GM12878 (cell line): ENCODE measurements at regions not wholly inside any gene's neighbourhood (a gene's known extent, or its start where the extent isn't known, plus 50 kb on each side); places are given as distances from the start of the nearest gene placed in this dataset.

Experiments
- ATAC-seq: fragments of 200-7000 bp; cut with Tn5 transposase; 3 replicates; pipeline ENCODE4 v1.9.1; 2020; ENCODE audit warnings: mild to moderate bottlenecking, moderate library complexity
- BruUV-seq: library from RNA; stranded (reverse); fragments of 400-500 nt; replicated peaks from 2 replicates; lab custom pipeline; 2021; lab: Mats Ljungman, UMichigan
- CTCF ChIA-PET: fragments of 300-600 bp; sonication (Branson Sonifier 250); formaldehyde crosslinking; extraction: SDS; loops from one replicate; lab custom pipeline; 2021; ENCODE audit warnings: inconsistent platforms; lab: Yijun Ruan, JAX
- POLR2A ChIA-PET: fragments of 350-600 bp; formaldehyde crosslinking; extraction: SDS; loops from one replicate; lab custom pipeline; 2021; ENCODE audit warnings: inconsistent platforms; lab: Charles Lee
- RAD21 ChIA-PET: fragments of 300-600 bp; sonication (Branson Sonifier 250); formaldehyde crosslinking; loops from one replicate; lab custom pipeline; 2023; ENCODE audit warnings: antibody characterized with exemption; ENCODE audit not compliant: unreplicated experiment; lab: Charles Lee
- SMC1A ChIA-PET: fragments of 300-600 bp; sonication (Branson Sonifier 250); formaldehyde crosslinking; loops from one replicate; lab custom pipeline; 2023; ENCODE audit not compliant: unreplicated experiment, uncharacterized antibody; lab: Charles Lee
- DNase-seq: peaks from one replicate; pipeline ENCODE4 v3.0.0-alpha.2; 2011; ENCODE audit warnings: low read depth, low spot score
- FAIRE-seq: peaks from 3 replicates; lab custom pipeline; 2011; peaks lifted over from hg19 to GRCh38; lab: Jason Lieb, UNC
- H2AFZ ChIP-seq: 2 replicates; pipeline ENCODE4 v1.6.0; 2011; ENCODE audit warnings: low read depth, low read length, control low read depth; ENCODE audit not compliant: control insufficient read depth
- H3K27ac ChIP-seq: 2 replicates; pipeline ENCODE4 v1.5.1; 2011; ENCODE audit warnings: control low read depth; ENCODE audit not compliant: control insufficient read depth, insufficient read depth
- H3K27me3 ChIP-seq, 2 experiments: replicated peaks in 1 of 2; 2 replicates each; pipeline versions ENCODE4 v1.6.0 to v1.6.1; 2011; ENCODE audit warnings: low read length in 1 of 2; ENCODE audit not compliant: control insufficient read depth in 2 of 2, insufficient read depth in 2 of 2
- H3K36me3 ChIP-seq, 2 experiments: 2 replicates each; pipeline ENCODE4 v1.5.1; 2011; ENCODE audit warnings: low read length in 1 of 2; ENCODE audit not compliant: control insufficient read depth in 2 of 2, insufficient read depth in 2 of 2
- H3K4me1 ChIP-seq: 2 replicates; pipeline ENCODE4 v1.6.1; 2011; ENCODE audit warnings: mild to moderate bottlenecking, low read length, moderate library complexity, mixed read lengths; ENCODE audit not compliant: control insufficient read depth, insufficient read depth
- H3K4me2 ChIP-seq: 2 replicates; pipeline ENCODE4 v1.6.0; 2011; ENCODE audit warnings: control low read depth; ENCODE audit not compliant: control insufficient read depth, insufficient read depth
- H3K4me3 ChIP-seq: fragments of 200-600 bp; sonication (generic); 2 replicates; pipeline ENCODE4 v1.5.1; 2016
- H3K79me2 ChIP-seq: 2 replicates; pipeline ENCODE4 v1.6.0; 2011; ENCODE audit warnings: low read length; ENCODE audit not compliant: control insufficient read depth, insufficient read depth
- H3K9ac ChIP-seq: 2 replicates; pipeline ENCODE4 v1.8.0; 2011; ENCODE audit warnings: low read length, control low read depth, mixed read lengths; ENCODE audit not compliant: control insufficient read depth, insufficient read depth
- H3K9me3 ChIP-seq: replicated peaks from 3 replicates; pipeline ENCODE4 v1.5.1; 2011; ENCODE audit warnings: mild to moderate bottlenecking, low read length; ENCODE audit not compliant: control insufficient read depth, insufficient read depth
- H4K20me1 ChIP-seq: 2 replicates; pipeline ENCODE4 v1.6.0; 2011; ENCODE audit not compliant: control insufficient read depth, insufficient read depth
- BRCA1 ChIP-seq: IDR thresholded peaks from 2 replicates; pipeline ENCODE4 v1.6.1; 2011; ENCODE audit warnings: low read depth, low read length, improper control_type of control experiment
- CTCF ChIP-seq, 3 experiments: IDR thresholded peaks in 2 of 3; conservative IDR thresholded peaks in 1 of 3; 2 replicates each; pipeline ENCODE4 v1.5.1; 2011; ENCODE audit warnings: low read depth in 3 of 3, low read length in 3 of 3, mild to moderate bottlenecking in 3 of 3, control low read depth in 2 of 3, moderate library complexity in 2 of 3, inconsistent platforms in 1 of 3, mixed read lengths in 1 of 3; ENCODE audit not compliant: control insufficient read depth in 2 of 3, insufficient read depth in 1 of 3; ENCODE audit errors: extremely low read depth in 1 of 3
- E2F4 ChIP-seq: IDR thresholded peaks from 2 replicates; pipeline ENCODE4 v1.6.1; 2012; ENCODE audit warnings: low read depth, low read length, improper control_type of control experiment
- IRF3 ChIP-seq: fragments of 450-650 bp; IDR thresholded peaks from 2 replicates; pipeline ENCODE4 v1.6.1; 2014; ENCODE audit warnings: mild to moderate bottlenecking
- IRF4 ChIP-seq: IDR thresholded peaks from 2 replicates; pipeline ENCODE4 v1.6.1; 2011; ENCODE audit warnings: low read depth, low read length
- IRF5 ChIP-seq: fragments of 450-650 bp; IDR thresholded peaks from 2 replicates; pipeline ENCODE4 v1.6.1; 2017; ENCODE audit warnings: borderline replicate concordance
- PRDM15 ChIP-seq: fragments of 450-650 bp; formaldehyde crosslinking; IDR thresholded peaks from 2 replicates; pipeline ENCODE4 v1.4.0; 2020; ENCODE audit warnings: mild to moderate bottlenecking, moderate library complexity
- RELB ChIP-seq: fragments of 450-650 bp; IDR thresholded peaks from 2 replicates; pipeline ENCODE4 v1.6.1; 2017; ENCODE audit warnings: low read depth, mild to moderate bottlenecking, moderate library complexity
- SMAD5 ChIP-seq: IDR thresholded peaks from 2 replicates; pipeline ENCODE4 v1.6.1; 2016; ENCODE audit warnings: antibody characterized with exemption, low read depth
- SP1 ChIP-seq: IDR thresholded peaks from one replicate; pipeline ENCODE4 v1.6.1; 2011; ENCODE audit warnings: low read depth, low read length
- YBX1 ChIP-seq: fragments of 450-650 bp; IDR thresholded peaks from 2 replicates; pipeline ENCODE4 v1.6.1; 2016; ENCODE audit warnings: antibody characterized with exemption
- WGBS: methylation state at CpG from one replicate; pipeline ENCODE4 v1.1.6; 2016; ENCODE audit warnings: low lambda C conversion rate; ENCODE audit not compliant: insufficient replicate concordance, insufficient coverage; ENCODE audit errors: missing lambda C conversion rate; 5-methylcytosine and 5-hydroxymethylcytosine counted together
- in situ Hi-C: fragments of 300-500 bp; cut with MboI; formaldehyde crosslinking; loops from 9 replicates; pipeline ENCODE4 v1.14.3; 2018; ENCODE audit warnings: mixed read lengths
- intact Hi-C: fragments of 100-400 bp; cut with micrococcal nuclease; formaldehyde crosslinking; loops from one replicate; pipeline ENCODE4 v1.14.2; 2022; ENCODE audit not compliant: unreplicated experiment

GRCh38 chr17:52841971-52842370 lies 683.5 kb upstream of the CA10 start:
- Histone ChIP-seq H3K36me3 (no peaks in the 10 kb centered on the region), H3K4me2 (no peak overlapping the region), H2AFZ (no peak overlapping the region), H3K4me1 (no peaks in the 10 kb centered on the region), H4K20me1 (no peaks in the 10 kb centered on the region), H3K27me3 (no peaks in the 10 kb centered on the region), H3K9me3 (no peaks in the 10 kb centered on the region), H3K27ac (no peak overlapping the region), H3K4me3 (no peak overlapping the region), H3K79me2 (no peaks in the 10 kb centered on the region), H3K9ac (no peak overlapping the region)
- ChIA-PET CTCF (no interaction called here), RAD21 (no interaction called here), POLR2A (no interaction called here), SMC1A (no interaction called here)
- intact Hi-C loops: no loop called here
- TF ChIP-seq SMAD5 (no peak), IRF3 (no peak), PRDM15 (CRISPR knock-in tag) (no peak), IRF5 (no peak), IRF4 (no peak), E2F4 (no peak), BRCA1 (no peak), CTCF (IDR thresholded peaks at IDR 0.05 in 2 of 3, conservative IDR thresholded peaks at IDR 0.05 in 1 of 3; ENCODE audit: control insufficient read depth in 2 of 3, extremely low read depth in 1 of 3, insufficient read depth in 1 of 3, low read depth in 3 of 3, low read length in 3 of 3) (no peak), SP1 (no peak), RELB (no peak), YBX1 (no peak)
- ATAC-seq (no peak), FAIRE-seq (no peak), DNase-seq (no peak)
- 55% methylated on average over 12 of the region's 12 CpGs for WGBS
- no TSS peak for BruUV-seq
- in situ Hi-C loops: no loop called here
